DOHH2 (cell line): ENCODE measurements at regions not wholly inside any gene's neighbourhood (a gene's known extent, or its start where the extent isn't known, plus 50 kb on each side); places are given as distances from the start of the nearest gene placed in this dataset.

Source experiments
- CTCF ChIP-seq: fragments of 200-600 bp; sonication (generic); IDR thresholded peaks from one replicate; pipeline ENCODE4 v1.5.1; 2014; ENCODE audit warnings: antibody characterized with exemption, mild to moderate bottlenecking, low read depth, low read length; ENCODE audit not compliant: poor library complexity, severe bottlenecking
- EZH2phosphoT487 ChIP-seq: fragments of 200-600 bp; sonication (generic); IDR thresholded peaks from 2 replicates; pipeline ENCODE4 v1.6.1; 2017; ENCODE audit warnings: borderline replicate concordance, mild to moderate bottlenecking, antibody characterized with exemption, low read length, moderate library complexity, mixed read lengths

GRCh38 chr3:87673132-87673531 lies 385.7 kb downstream of the CGGBP1 start:
- no peak for TF ChIP-seq CTCF
- no peak for TF ChIP-seq EZH2phosphoT487
